Subcutaneous abdominal adipose tissue (tissue), 5 donors: ENCODE measurements at regions not wholly inside any gene's neighbourhood (a gene's known extent, or its start where the extent isn't known, plus 50 kb on each side); places are given as distances from the start of the nearest gene placed in this dataset.
A peak's percentile ranks its signal among the peaks of the same experiment; 100 is the strongest.

Experiments
- H3K27ac ChIP-seq: one replicate; pipeline ENCODE4 v1.7.0; 2013; ENCODE audit warnings: low read depth, mild to moderate bottlenecking, inconsistent platforms, low read length, moderate library complexity
- H3K27me3 ChIP-seq, 5 donors: one replicate each; pipeline ENCODE4 v1.7.0; 2013; ENCODE audit warnings: low read length in 5 of 5, inconsistent platforms in 1 of 5; ENCODE audit not compliant: control insufficient read depth in 5 of 5, insufficient read depth in 4 of 5
- H3K36me3 ChIP-seq, 5 donors: one replicate each; pipeline ENCODE4 v1.7.0; 2013; ENCODE audit warnings: low read length in 5 of 5; ENCODE audit not compliant: control insufficient read depth in 5 of 5, insufficient read depth in 5 of 5
- H3K4me1 ChIP-seq, 5 donors: one replicate each; pipeline ENCODE4 v1.7.0; 2013; ENCODE audit warnings: low read length in 5 of 5, mild to moderate bottlenecking in 3 of 5, moderate library complexity in 1 of 5; ENCODE audit not compliant: control insufficient read depth in 5 of 5, insufficient read depth in 5 of 5
- H3K4me3 ChIP-seq, 5 donors: one replicate each; pipeline ENCODE4 v1.7.0; 2013; ENCODE audit warnings: low read length in 5 of 5, low read depth in 1 of 5
- H3K9ac ChIP-seq, 5 donors: one replicate each; pipeline ENCODE4 v1.7.0; 2013; ENCODE audit warnings: low read length in 5 of 5, mild to moderate bottlenecking in 4 of 5, moderate library complexity in 3 of 5
- H3K9me3 ChIP-seq, 5 donors: one replicate each; pipeline ENCODE4 v1.7.0; 2013; ENCODE audit warnings: low read length in 5 of 5; ENCODE audit not compliant: control insufficient read depth in 5 of 5
- donor health status: healthy.
- donor health status: healthy.
- donor health status: healthy.
- donor health status: healthy.
- donor health status: healthy.

GRCh38 chr6:74814440-74814839 lies 391.4 kb downstream of the COL12A1 start:
- Histone ChIP-seq H3K36me3 (no peaks in the 10 kb centered on the region), H3K27me3 (no peaks in the 10 kb centered on the region), H3K4me1 (no peaks in the 10 kb centered on the region), H3K9me3 (peaks cover 4 to 19% (median 10%) of the 10 kb centered on the region in 5 donors), H3K9ac (no peak overlapping the region), H3K27ac (no peak overlapping the region), H3K4me3 (no peak overlapping the region)

GRCh38 chr6:74807674-74808073 lies 398.2 kb downstream of the COL12A1 start:
- H3K9ac ChIP-seq, result no peak overlapping the region
- no peak overlapping the region for H3K27ac ChIP-seq
- no peaks in the 10 kb centered on the region for H3K4me1 ChIP-seq
- H3K9me3 ChIP-seq, result no peaks in the 10 kb centered on the region
- no peak overlapping the region for H3K4me3 ChIP-seq
- H3K36me3 ChIP-seq, result no peaks in the 10 kb centered on the region
- no peaks in the 10 kb centered on the region for H3K27me3 ChIP-seq

GRCh38 chr6:74805916-74806696 lies 399.7 kb downstream of the COL12A1 start:
- Histone ChIP-seq H3K4me1 (no peaks in the 10 kb centered on the region), H3K4me3 (no peak overlapping the region), H3K9me3 (peaks cover 0 to 5% (median 0%) of the 10 kb centered on the region in 5 donors), H3K27ac (peak overlapping the region; percentile 37), H3K9ac (no peak overlapping the region), H3K27me3 (no peaks in the 10 kb centered on the region), H3K36me3 (no peaks in the 10 kb centered on the region)

GRCh38 chr6:74798302-74798701 lies 407.6 kb downstream of the COL12A1 start:
- Histone ChIP-seq H3K4me3 (no peak overlapping the region), H3K4me1 (no peaks in the 10 kb centered on the region), H3K9ac (no peak overlapping the region), H3K27ac (no peak overlapping the region), H3K36me3 (no peaks in the 10 kb centered on the region), H3K9me3 (peaks cover 0 to 15% (median 2%) of the 10 kb centered on the region in 5 donors), H3K27me3 (no peaks in the 10 kb centered on the region)

- Histone ChIP-seq H3K27ac (no peak overlapping the region), H3K4me1 (no peaks in the 10 kb centered on the region), H3K27me3 (no peaks in the 10 kb centered on the region), H3K9ac (no peak overlapping the region), H3K9me3 (no peaks in the 10 kb centered on the region), H3K36me3 (no peaks in the 10 kb centered on the region), H3K4me3 (no peak overlapping the region)
Observed at GRCh38 chr6:74785236-74785635, 420.6 kb downstream of the COL12A1 start.

GRCh38 chr6:74782346-74782745 lies 423.5 kb downstream of the COL12A1 start:
- no peaks in the 10 kb centered on the region for H3K4me1 ChIP-seq
- H3K9me3 ChIP-seq, result no peaks in the 10 kb centered on the region
- no peak overlapping the region for H3K4me3 ChIP-seq
- no peak overlapping the region for H3K27ac ChIP-seq
- no peaks in the 10 kb centered on the region for H3K36me3 ChIP-seq
- H3K9ac ChIP-seq, result no peak overlapping the region
- H3K27me3 ChIP-seq, result no peaks in the 10 kb centered on the region

GRCh38 chr6:74780831-74781230 lies 425.0 kb downstream of the COL12A1 start:
- Histone ChIP-seq H3K27ac (no peak overlapping the region), H3K9ac (no peak overlapping the region), H3K4me1 (no peaks in the 10 kb centered on the region), H3K4me3 (no peak overlapping the region), H3K27me3 (no peaks in the 10 kb centered on the region), H3K36me3 (no peaks in the 10 kb centered on the region), H3K9me3 (no peaks in the 10 kb centered on the region)

GRCh38 chr6:74768738-74769137 lies 437.1 kb downstream of the COL12A1 start:
- H3K27ac ChIP-seq, result no peak overlapping the region
- H3K4me1 ChIP-seq, result peaks cover 0 to 9% (median 0%) of the 10 kb centered on the region in 5 donors
- H3K9ac ChIP-seq, result no peak overlapping the region
- H3K4me3 ChIP-seq, result no peak overlapping the region
- no peaks in the 10 kb centered on the region for H3K36me3 ChIP-seq
- H3K9me3 ChIP-seq, result peaks cover 0 to 2% (median 0%) of the 10 kb centered on the region in 5 donors
- no peaks in the 10 kb centered on the region for H3K27me3 ChIP-seq

- Histone ChIP-seq H3K4me3 (no peak overlapping the region), H3K9me3 (peaks cover 0 to 2% (median 0%) of the 10 kb centered on the region in 5 donors), H3K9ac (no peak overlapping the region), H3K4me1 (peaks cover 0 to 9% (median 0%) of the 10 kb centered on the region in 5 donors), H3K27me3 (no peaks in the 10 kb centered on the region), H3K36me3 (no peaks in the 10 kb centered on the region), H3K27ac (no peak overlapping the region)
Observed at GRCh38 chr6:74768120-74768519, 437.7 kb downstream of the COL12A1 start.

GRCh38 chr6:74765486-74765885 lies 440.4 kb downstream of the COL12A1 start:
- Histone ChIP-seq H3K4me1 (peaks cover 0 to 9% (median 0%) of the 10 kb centered on the region in 5 donors), H3K9me3 (no peaks in the 10 kb centered on the region), H3K27ac (no peak overlapping the region), H3K9ac (no peak overlapping the region), H3K4me3 (no peak overlapping the region), H3K27me3 (no peaks in the 10 kb centered on the region), H3K36me3 (no peaks in the 10 kb centered on the region)
